Osteocyte (in vitro differentiated cells): ENCODE measurements at regions not wholly inside any gene's neighbourhood (a gene's known extent, or its start where the extent isn't known, plus 50 kb on each side); places are given as distances from the start of the nearest gene placed in this dataset.

Experiments
- DNase-seq: peaks from one replicate; pipeline ENCODE4 v3.0.0; 2021; ENCODE audit warnings: mixed read lengths; ENCODE audit not compliant: unreplicated experiment; ENCODE audit errors: extremely low spot score
- H3K27ac Mint-ChIP-seq: one replicate; pipeline ENCODE4 v1.8.0; 2021; ENCODE audit warnings: mild to moderate bottlenecking, mixed read lengths; ENCODE audit not compliant: unreplicated experiment
- H3K27me3 Mint-ChIP-seq: one replicate; pipeline ENCODE4 v1.8.0; 2021; ENCODE audit warnings: mixed read lengths; ENCODE audit not compliant: unreplicated experiment
- H3K36me3 Mint-ChIP-seq: one replicate; pipeline ENCODE4 v1.8.0; 2021; ENCODE audit warnings: mixed read lengths; ENCODE audit not compliant: unreplicated experiment
- H3K4me1 Mint-ChIP-seq: one replicate; pipeline ENCODE4 v1.8.0; 2021; ENCODE audit warnings: mixed read lengths; ENCODE audit not compliant: unreplicated experiment
- H3K4me3 Mint-ChIP-seq: one replicate; pipeline ENCODE4 v1.8.0; 2021; ENCODE audit warnings: mild to moderate bottlenecking, moderate library complexity, mixed read lengths; ENCODE audit not compliant: unreplicated experiment
- H3K9me3 Mint-ChIP-seq: one replicate; pipeline ENCODE4 v1.8.0; 2021; ENCODE audit warnings: mixed read lengths; ENCODE audit not compliant: unreplicated experiment
- TF ChIP-seq, protein P1 (sequence below): fragments of 200-600 bp; sonication (generic); IDR thresholded peaks from 2 replicates; pipeline ENCODE4 v1.5.0; 2021; ENCODE audit warnings: antibody characterized with exemption, mild to moderate bottlenecking, moderate library complexity

DNA sequence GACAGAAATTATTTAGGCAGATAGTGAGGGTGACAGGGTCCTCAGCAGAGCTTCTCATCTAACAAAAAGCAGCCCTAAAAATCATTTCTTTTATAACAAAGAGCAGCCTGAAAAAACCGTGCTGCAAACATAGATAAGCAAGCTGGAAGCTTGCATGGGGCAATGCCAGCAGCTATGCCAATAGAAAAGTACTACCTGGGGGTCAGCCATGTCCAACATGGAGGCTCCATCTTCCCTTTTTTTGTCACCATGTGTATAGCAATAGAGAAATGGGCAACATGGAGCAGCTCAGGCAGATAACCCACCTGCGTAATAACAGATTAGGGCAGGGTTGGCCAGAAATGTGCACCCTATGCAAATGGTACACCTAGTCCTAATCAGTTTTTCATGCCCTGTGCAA is 57.4 kb upstream of the IGLL5 start:
- H3K27ac Mint-ChIP-seq, result no peak overlapping the region
- DNase-seq, result no peak
- H3K27me3 Mint-ChIP-seq, result peaks cover 34% of the 10 kb centered on the region

DNA sequence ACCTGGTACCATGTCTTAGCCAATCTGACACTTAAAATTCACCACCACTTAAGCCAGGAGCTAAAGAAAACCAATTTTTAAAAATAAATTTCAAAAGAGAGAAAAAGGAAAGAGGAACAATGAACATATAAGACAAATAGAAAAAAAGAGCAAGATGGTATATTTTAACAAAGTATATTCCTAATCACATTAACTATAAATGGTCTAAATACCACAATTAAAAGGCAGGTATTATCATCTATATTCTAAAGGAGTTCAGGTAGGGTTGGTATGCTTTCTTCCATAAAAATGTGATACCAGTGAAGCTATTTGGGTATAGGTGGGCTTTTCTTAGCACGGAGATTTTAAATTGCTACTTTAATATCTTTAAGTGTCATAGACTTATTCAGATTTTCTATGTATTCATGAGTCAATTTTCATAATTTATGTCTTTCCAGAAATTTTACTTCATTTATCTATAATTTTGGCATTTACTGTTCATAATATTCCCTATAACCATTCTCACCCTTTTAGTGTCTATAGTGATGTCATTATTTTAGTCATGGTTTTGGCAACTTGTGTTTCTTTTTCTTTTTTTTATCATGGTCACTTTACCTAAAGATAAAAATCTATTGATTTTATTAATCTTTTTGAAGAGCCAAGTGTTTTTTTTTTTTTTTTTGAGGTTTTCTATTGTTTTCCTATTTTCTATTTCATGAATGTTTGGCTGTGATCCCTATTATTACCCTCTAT is 56.5 kb upstream of the IGLL5 start:
- Mint-ChIP-seq H3K36me3 (no peaks in the 10 kb centered on the region), H3K4me1 (no peaks in the 10 kb centered on the region), H3K9me3 (peaks cover 7% of the 10 kb centered on the region), H3K27me3 (peaks cover 28% of the 10 kb centered on the region), H3K4me3 (no peak overlapping the region), H3K27ac (no peak overlapping the region)
- TF ChIP-seq, protein P1, sequence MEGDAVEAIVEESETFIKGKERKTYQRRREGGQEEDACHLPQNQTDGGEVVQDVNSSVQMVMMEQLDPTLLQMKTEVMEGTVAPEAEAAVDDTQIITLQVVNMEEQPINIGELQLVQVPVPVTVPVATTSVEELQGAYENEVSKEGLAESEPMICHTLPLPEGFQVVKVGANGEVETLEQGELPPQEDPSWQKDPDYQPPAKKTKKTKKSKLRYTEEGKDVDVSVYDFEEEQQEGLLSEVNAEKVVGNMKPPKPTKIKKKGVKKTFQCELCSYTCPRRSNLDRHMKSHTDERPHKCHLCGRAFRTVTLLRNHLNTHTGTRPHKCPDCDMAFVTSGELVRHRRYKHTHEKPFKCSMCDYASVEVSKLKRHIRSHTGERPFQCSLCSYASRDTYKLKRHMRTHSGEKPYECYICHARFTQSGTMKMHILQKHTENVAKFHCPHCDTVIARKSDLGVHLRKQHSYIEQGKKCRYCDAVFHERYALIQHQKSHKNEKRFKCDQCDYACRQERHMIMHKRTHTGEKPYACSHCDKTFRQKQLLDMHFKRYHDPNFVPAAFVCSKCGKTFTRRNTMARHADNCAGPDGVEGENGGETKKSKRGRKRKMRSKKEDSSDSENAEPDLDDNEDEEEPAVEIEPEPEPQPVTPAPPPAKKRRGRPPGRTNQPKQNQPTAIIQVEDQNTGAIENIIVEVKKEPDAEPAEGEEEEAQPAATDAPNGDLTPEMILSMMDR, result no peak
- no peak for DNase-seq

More for the DNA sequence above, 57.4 kb upstream of the IGLL5 start:
- H3K36me3 Mint-ChIP-seq, result no peaks in the 10 kb centered on the region
- peaks cover 7% of the 10 kb centered on the region for H3K9me3 Mint-ChIP-seq
- TF ChIP-seq, protein P1, result no peak
- H3K4me1 Mint-ChIP-seq, result no peaks in the 10 kb centered on the region
- H3K4me3 Mint-ChIP-seq, result no peak overlapping the region

DNA sequence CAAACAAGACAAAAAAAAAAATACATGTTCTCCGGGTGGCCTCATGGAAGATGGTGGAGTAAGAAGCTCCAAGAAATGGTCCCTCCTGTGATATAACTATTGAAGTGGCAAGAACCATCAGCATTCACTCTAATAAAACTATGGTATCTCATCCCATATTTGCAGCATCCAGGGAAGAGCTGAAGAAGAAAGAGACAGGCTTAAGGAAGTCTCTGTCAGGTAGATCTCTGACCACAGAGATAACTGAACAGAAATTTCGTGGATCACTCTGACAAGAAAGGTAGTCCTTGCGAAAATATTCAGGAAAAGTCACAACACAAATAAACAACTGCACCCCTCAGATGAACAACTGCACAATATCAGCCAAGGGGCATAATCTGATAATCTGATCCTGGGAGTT is 54.6 kb upstream of the IGLL5 start:
- TF ChIP-seq, protein P1, result no peak
- H3K27me3 Mint-ChIP-seq, result peaks cover 21% of the 10 kb centered on the region
- H3K4me1 Mint-ChIP-seq, result no peaks in the 10 kb centered on the region
- H3K4me3 Mint-ChIP-seq, result no peak overlapping the region
- DNase-seq, result no peak
- no peaks in the 10 kb centered on the region for H3K36me3 Mint-ChIP-seq
- H3K9me3 Mint-ChIP-seq, result peaks cover 7% of the 10 kb centered on the region
- no peak overlapping the region for H3K27ac Mint-ChIP-seq

DNA sequence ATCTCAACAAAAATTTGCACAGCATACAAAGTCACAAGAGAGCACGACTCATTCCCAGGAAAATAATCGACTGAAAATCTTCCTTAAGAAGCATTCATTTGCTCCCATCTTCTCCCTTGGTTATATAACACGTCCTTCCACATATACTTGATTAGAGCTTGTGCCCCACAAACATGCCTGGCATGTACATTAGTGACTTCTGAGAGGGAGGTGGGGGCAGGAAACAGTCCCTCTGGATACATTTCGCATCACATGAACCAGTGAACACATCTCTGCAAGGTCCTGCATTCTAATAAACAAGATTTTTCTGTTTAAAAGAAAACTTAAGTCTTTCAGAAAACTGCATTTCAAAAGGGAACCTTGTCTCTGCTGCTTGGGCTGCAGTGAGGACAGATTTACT is 54.1 kb upstream of the IGLL5 start:
- peaks cover 7% of the 10 kb centered on the region for H3K9me3 Mint-ChIP-seq
- H3K4me1 Mint-ChIP-seq, result no peaks in the 10 kb centered on the region
- H3K27me3 Mint-ChIP-seq, result peaks cover 21% of the 10 kb centered on the region
- no peak overlapping the region for H3K4me3 Mint-ChIP-seq
- DNase-seq, result no peak
- TF ChIP-seq, protein P1, result no peak
- no peaks in the 10 kb centered on the region for H3K36me3 Mint-ChIP-seq
- H3K27ac Mint-ChIP-seq, result no peak overlapping the region

DNA sequence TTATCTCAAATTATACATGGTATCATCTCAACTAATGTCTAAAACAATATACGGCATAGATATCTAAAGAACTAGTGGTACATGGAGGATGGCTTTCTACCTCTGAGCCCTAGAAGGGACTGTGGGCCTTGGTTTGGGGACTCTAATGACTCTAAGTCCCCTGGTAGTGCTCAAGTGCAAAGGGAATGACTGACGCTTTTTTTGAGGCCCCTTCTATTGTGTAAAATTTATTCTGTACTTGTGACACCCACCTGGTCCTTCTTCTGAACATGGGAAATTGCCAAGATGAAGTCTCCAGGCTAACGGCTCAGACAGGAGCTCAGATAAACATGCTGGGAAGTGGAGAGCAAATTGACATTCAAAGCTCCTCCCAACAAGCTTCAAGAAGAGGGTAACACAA is 53.4 kb upstream of the IGLL5 start:
- Mint-ChIP-seq H3K4me1 (no peaks in the 10 kb centered on the region), H3K36me3 (no peaks in the 10 kb centered on the region), H3K4me3 (no peak overlapping the region), H3K27ac (no peak overlapping the region), H3K9me3 (peaks cover 7% of the 10 kb centered on the region), H3K27me3 (peaks cover 21% of the 10 kb centered on the region)
- DNase-seq, result no peak
- TF ChIP-seq, protein P1, result no peak
